ENCODE measurements at regions not wholly inside any gene's neighbourhood (a gene's known extent, or its start where the extent isn't known, plus 50 kb on each side); places are given as distances from the start of the nearest gene placed in this dataset.

DNA sequence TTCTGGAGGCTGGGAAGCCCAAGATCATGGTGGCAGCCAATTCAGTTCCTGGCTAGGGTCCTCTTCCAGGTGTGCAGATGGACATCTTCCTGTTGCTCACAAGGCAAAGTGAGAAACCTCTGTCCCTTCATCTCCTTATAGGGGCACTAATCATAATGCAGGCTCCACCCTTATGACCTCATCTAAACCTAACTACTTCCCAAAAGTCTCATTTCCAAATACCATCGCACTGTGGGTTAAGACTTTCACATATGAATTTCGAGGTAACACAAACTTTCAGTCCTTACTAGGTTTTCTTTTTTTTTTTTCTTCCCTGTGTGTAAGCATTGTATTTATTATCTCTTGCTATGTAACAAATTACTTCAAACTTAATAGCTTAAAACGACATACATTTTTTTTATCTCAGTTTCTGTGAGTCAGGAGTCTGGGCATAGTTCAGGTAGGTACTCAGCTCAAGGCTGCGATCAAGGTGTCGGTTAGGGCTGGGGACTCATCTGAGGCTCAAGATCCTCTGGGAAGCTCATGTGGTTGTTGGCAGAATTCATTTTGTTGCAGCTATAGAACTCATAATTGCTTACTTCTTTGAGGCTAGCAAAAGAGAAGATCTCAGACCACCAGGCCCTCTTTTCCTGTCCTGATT, 204.7 kb upstream of the STK26 start:
- no peak for DNase-seq
- Histone ChIP-seq H3K36me3 (ENCODE audit: control insufficient read depth, insufficient read depth, low read length) (no peaks in the 10 kb centered on the region), H3K9me3 (ENCODE audit: control insufficient read depth, low read length) (no peaks in the 10 kb centered on the region), H3K4me1 (ENCODE audit: control insufficient read depth, insufficient read depth, low read length, poor library complexity, severe bottlenecking) (peaks cover 2% of the 10 kb centered on the region), H3K4me3 (ENCODE audit: insufficient read depth, low read depth, low read length, poor library complexity, severe bottlenecking) (no peak overlapping the region), H3K27ac (ENCODE audit: insufficient read depth, low read length, poor library complexity, severe bottlenecking) (no peak overlapping the region), H3K27me3 (replicated peaks; ENCODE audit: control insufficient read depth, insufficient read depth, low read length, poor library complexity, severe bottlenecking) (no peaks in the 10 kb centered on the region)

DNA sequence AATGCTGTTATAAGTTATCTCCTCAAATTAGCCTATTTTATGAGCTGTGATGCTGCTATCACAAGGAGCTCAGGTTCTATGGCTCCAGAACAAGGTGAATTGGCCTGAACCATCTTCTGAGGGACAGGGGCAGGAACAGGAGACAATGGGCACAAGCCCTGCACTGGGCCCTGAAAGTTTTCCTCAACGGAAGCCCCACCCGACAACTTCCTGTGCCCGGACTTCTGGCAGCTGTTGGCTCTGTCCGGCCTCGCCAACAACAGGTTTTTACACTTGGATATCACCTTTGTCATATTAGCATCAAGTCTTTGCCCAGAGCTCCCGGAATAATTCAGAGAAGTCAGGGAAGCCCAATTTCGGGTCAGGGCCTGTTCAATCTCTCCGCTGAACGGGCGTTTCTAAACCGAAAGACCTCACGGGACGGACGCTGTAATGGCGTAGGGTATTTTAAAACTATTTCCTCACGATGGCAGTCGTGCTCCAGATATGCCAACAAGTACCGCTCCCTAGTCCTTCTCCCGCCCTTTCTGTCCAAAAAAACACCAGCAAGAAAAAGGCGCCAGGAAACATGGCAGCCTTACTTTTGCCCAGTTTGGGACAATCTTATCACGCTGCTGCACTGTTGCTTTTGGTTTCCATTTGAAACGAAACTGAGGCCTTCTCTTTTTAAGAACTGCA, 201.0 kb upstream of the STK26 start:
- H3K9me3 ChIP-seq (ENCODE audit: control insufficient read depth, low read length), result no peaks in the 10 kb centered on the region
- peaks cover 2% of the 10 kb centered on the region for H3K4me1 ChIP-seq (ENCODE audit: control insufficient read depth, insufficient read depth, low read length, poor library complexity, severe bottlenecking)
- H3K4me3 ChIP-seq (ENCODE audit: insufficient read depth, low read depth, low read length, poor library complexity, severe bottlenecking), result peak overlapping the region; percentile 39
- no peak overlapping the region for H3K27ac ChIP-seq (ENCODE audit: insufficient read depth, low read length, poor library complexity, severe bottlenecking)
- no peaks in the 10 kb centered on the region for H3K36me3 ChIP-seq (ENCODE audit: control insufficient read depth, insufficient read depth, low read length)
- no peaks in the 10 kb centered on the region for H3K27me3 ChIP-seq (replicated peaks; ENCODE audit: control insufficient read depth, insufficient read depth, low read length, poor library complexity, severe bottlenecking)
- peak in 1 of 3 donors; percentile 75 for DNase-seq

DNA sequence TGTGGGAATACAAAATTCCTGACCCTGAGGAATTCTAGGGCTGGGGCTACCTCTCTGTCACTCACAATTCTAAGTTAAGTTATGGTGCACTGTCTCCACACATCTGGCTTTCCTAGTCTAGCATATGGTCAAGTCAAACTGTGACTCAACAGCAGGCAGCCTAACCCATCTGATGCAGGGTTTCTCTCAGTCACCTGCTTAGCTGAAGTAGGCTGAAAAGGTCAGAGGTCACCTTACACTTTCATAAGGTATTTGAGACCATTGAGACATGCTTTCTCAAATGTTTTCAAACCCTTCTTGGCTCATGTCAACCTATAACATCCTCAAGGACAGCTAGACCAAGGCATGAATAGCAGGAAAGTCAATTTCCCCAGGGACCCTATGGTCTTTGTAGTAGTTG, 196.5 kb upstream of the STK26 start:
- DNase-seq, result no peak
- peaks cover 2% of the 10 kb centered on the region for H3K4me1 ChIP-seq (ENCODE audit: control insufficient read depth, insufficient read depth, low read length, poor library complexity, severe bottlenecking)
- no peaks in the 10 kb centered on the region for H3K27me3 ChIP-seq (replicated peaks; ENCODE audit: control insufficient read depth, insufficient read depth, low read length, poor library complexity, severe bottlenecking)
- no peaks in the 10 kb centered on the region for H3K9me3 ChIP-seq (ENCODE audit: control insufficient read depth, low read length)
- H3K4me3 ChIP-seq (ENCODE audit: insufficient read depth, low read depth, low read length, poor library complexity, severe bottlenecking), result no peak overlapping the region
- H3K27ac ChIP-seq (ENCODE audit: insufficient read depth, low read length, poor library complexity, severe bottlenecking), result no peak overlapping the region
- no peaks in the 10 kb centered on the region for H3K36me3 ChIP-seq (ENCODE audit: control insufficient read depth, insufficient read depth, low read length)

DNA sequence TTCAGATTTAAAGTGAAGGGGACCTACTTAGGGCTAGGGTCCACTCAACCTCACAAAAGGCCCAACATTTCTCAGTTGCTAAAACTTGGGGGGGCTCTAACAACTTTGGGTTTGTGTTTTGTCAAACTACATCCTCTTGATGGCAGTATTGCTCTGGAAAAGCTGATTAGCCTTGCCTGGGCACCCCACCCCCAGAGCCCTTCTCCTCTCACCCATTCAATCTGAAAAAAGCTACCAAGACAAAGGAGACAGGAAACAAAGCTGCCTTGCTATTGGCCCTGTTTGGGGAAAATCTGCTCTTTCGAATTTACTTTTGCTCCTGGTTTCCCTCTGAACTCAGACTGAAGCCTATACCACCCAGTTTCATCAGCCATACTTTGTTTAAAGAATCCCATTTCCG, 195.2 kb upstream of the STK26 start:
- Histone ChIP-seq H3K9me3 (ENCODE audit: control insufficient read depth, low read length) (no peaks in the 10 kb centered on the region), H3K27me3 (replicated peaks; ENCODE audit: control insufficient read depth, insufficient read depth, low read length, poor library complexity, severe bottlenecking) (no peaks in the 10 kb centered on the region), H3K4me3 (ENCODE audit: insufficient read depth, low read depth, low read length, poor library complexity, severe bottlenecking) (no peak overlapping the region), H3K36me3 (ENCODE audit: control insufficient read depth, insufficient read depth, low read length) (no peaks in the 10 kb centered on the region), H3K4me1 (ENCODE audit: control insufficient read depth, insufficient read depth, low read length, poor library complexity, severe bottlenecking) (no peaks in the 10 kb centered on the region), H3K27ac (ENCODE audit: insufficient read depth, low read length, poor library complexity, severe bottlenecking) (no peak overlapping the region)
- DNase-seq, result no peak

DNA sequence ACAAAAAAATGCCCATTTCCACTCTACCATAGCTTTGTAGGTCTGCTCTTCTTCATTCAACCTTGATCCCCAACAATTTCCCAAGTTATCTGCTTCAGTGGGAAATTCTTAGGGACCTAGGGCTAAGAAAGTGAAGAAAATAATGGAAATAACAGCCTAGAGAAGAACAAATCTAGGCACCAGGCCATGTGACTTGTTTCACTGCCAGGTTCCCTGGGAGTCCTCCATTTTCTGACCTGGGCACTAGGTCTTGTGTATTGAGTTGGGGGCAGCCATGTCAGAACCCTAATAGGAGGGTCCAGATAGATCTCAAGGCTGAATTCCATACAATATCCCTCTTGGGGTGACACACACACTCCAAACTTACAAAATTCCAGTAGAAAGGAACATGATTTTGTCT, 194.6 kb upstream of the STK26 start:
- no peaks in the 10 kb centered on the region for H3K27me3 ChIP-seq (replicated peaks; ENCODE audit: control insufficient read depth, insufficient read depth, low read length, poor library complexity, severe bottlenecking)
- no peaks in the 10 kb centered on the region for H3K36me3 ChIP-seq (ENCODE audit: control insufficient read depth, insufficient read depth, low read length)
- no peak overlapping the region for H3K4me3 ChIP-seq (ENCODE audit: insufficient read depth, low read depth, low read length, poor library complexity, severe bottlenecking)
- no peak for DNase-seq
- H3K4me1 ChIP-seq (ENCODE audit: control insufficient read depth, insufficient read depth, low read length, poor library complexity, severe bottlenecking), result no peaks in the 10 kb centered on the region
- H3K9me3 ChIP-seq (ENCODE audit: control insufficient read depth, low read length), result no peaks in the 10 kb centered on the region
- H3K27ac ChIP-seq (ENCODE audit: insufficient read depth, low read length, poor library complexity, severe bottlenecking), result no peak overlapping the region

DNA sequence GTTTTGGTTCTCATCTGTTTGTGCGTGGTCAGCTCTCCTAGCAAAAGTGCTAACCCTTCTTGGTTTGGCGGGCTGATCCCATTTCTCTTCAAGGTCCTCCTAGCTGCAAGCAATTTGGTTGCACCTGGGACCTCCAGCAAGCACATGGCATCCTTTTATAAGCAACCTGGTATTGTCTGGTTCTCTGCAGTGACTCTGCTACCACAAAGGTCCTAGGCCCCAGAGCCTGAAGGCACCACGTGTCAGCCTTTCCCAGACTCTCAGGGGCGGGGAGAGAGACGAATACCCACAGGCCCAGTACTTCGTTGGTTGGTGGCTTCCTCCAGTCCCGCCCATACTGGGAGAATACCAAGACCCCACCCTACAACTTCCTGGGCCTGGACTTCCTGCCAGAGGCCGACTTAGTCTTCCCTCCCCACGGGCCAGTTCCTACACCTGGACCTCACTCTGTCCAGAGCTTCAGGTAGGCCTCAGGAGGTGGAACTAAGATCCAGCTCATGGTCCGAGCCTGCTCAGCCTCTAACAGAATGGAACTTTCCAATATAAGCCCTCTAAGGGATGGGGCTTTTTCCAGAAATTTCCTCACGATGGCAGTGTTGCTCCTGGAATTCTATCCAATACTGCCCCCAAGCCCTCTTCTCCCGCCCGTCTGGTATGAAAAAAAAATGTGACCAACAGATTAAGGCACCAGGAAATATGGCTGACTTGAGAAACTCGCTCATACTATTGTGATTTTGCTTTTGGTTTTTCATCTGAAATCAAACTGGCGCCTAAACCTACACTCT, 192.5 kb upstream of the STK26 start:
- Histone ChIP-seq H3K9me3 (ENCODE audit: control insufficient read depth, low read length) (no peaks in the 10 kb centered on the region), H3K4me3 (ENCODE audit: insufficient read depth, low read depth, low read length, poor library complexity, severe bottlenecking) (no peak overlapping the region), H3K27me3 (replicated peaks; ENCODE audit: control insufficient read depth, insufficient read depth, low read length, poor library complexity, severe bottlenecking) (no peaks in the 10 kb centered on the region), H3K27ac (ENCODE audit: insufficient read depth, low read length, poor library complexity, severe bottlenecking) (peak overlapping the region; percentile 29), H3K36me3 (ENCODE audit: control insufficient read depth, insufficient read depth, low read length) (no peaks in the 10 kb centered on the region), H3K4me1 (ENCODE audit: control insufficient read depth, insufficient read depth, low read length, poor library complexity, severe bottlenecking) (no peaks in the 10 kb centered on the region)
- DNase-seq, result peak in 2 of 3 donors; percentile 43

DNA sequence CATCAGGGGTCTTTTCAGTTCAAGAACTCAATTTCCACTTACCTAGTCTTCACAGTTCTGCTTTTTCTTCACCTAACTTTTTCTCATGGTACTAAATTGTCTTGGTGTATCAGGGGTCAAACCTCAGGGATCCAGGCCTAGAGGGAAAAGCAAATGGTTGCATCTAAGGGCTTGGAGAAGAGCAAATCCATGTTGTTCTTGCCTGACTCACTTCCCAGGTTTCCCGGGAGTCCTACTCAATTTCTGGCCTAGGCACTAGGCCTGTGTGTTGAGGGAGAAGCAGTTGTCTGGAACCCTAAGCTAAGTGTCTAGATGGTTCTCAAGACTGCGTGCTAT, 191.9 kb upstream of the STK26 start:
- H3K4me1 ChIP-seq (ENCODE audit: control insufficient read depth, insufficient read depth, low read length, poor library complexity, severe bottlenecking), result no peaks in the 10 kb centered on the region
- no peak for DNase-seq
- H3K27ac ChIP-seq (ENCODE audit: insufficient read depth, low read length, poor library complexity, severe bottlenecking), result no peak overlapping the region
- no peaks in the 10 kb centered on the region for H3K27me3 ChIP-seq (replicated peaks; ENCODE audit: control insufficient read depth, insufficient read depth, low read length, poor library complexity, severe bottlenecking)
- no peaks in the 10 kb centered on the region for H3K36me3 ChIP-seq (ENCODE audit: control insufficient read depth, insufficient read depth, low read length)
- no peak overlapping the region for H3K4me3 ChIP-seq (ENCODE audit: insufficient read depth, low read depth, low read length, poor library complexity, severe bottlenecking)
- H3K9me3 ChIP-seq (ENCODE audit: control insufficient read depth, low read length), result no peaks in the 10 kb centered on the region

DNA sequence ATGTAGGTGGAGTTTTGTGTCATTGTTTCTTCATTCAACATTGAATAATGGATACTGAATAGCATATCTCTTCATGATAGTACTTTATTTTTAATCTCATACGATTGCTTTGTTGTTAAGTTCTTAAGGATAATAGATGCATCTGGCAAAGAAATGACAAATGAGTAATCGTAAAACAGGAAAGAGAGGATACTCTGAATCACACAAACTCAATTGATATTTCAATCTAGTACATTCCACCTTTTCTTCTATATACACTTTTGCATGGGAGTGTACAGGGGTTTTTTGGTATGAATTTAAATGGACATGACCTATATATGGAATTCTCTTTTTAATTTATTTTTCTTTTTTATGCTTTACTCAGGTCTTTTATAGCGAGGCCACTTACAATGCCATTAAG, 186.9 kb upstream of the STK26 start:
- H3K36me3 ChIP-seq (ENCODE audit: control insufficient read depth, insufficient read depth, low read length), result no peaks in the 10 kb centered on the region
- no peak overlapping the region for H3K4me3 ChIP-seq (ENCODE audit: insufficient read depth, low read depth, low read length, poor library complexity, severe bottlenecking)
- DNase-seq, result no peak
- no peak overlapping the region for H3K27ac ChIP-seq (ENCODE audit: insufficient read depth, low read length, poor library complexity, severe bottlenecking)
- peaks cover 2% of the 10 kb centered on the region for H3K4me1 ChIP-seq (ENCODE audit: control insufficient read depth, insufficient read depth, low read length, poor library complexity, severe bottlenecking)
- H3K27me3 ChIP-seq (replicated peaks; ENCODE audit: control insufficient read depth, insufficient read depth, low read length, poor library complexity, severe bottlenecking), result no peaks in the 10 kb centered on the region
- no peaks in the 10 kb centered on the region for H3K9me3 ChIP-seq (ENCODE audit: control insufficient read depth, low read length)

DNA sequence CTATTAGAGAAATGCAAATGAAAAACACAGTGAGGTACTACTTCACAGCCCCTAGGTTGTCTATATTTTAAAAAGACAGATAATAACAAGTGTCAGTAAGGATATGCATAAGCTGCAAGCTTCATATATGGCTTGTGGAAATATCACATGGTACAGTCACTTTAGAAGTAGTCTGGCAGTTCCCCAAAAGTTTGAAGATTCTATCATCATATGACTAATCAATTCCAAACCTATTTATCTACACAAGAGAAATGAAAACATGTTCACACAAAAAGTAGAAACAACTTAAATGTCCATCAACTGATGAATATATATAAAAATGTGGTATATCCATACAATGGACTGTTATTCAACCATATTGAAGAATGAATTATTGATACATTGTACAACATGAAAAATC, 185.8 kb upstream of the STK26 start:
- H3K4me1 ChIP-seq (ENCODE audit: control insufficient read depth, insufficient read depth, low read length, poor library complexity, severe bottlenecking), result peaks cover 6% of the 10 kb centered on the region
- H3K36me3 ChIP-seq (ENCODE audit: control insufficient read depth, insufficient read depth, low read length), result no peaks in the 10 kb centered on the region
- no peaks in the 10 kb centered on the region for H3K27me3 ChIP-seq (replicated peaks; ENCODE audit: control insufficient read depth, insufficient read depth, low read length, poor library complexity, severe bottlenecking)
- no peaks in the 10 kb centered on the region for H3K9me3 ChIP-seq (ENCODE audit: control insufficient read depth, low read length)
- no peak overlapping the region for H3K27ac ChIP-seq (ENCODE audit: insufficient read depth, low read length, poor library complexity, severe bottlenecking)
- no peak overlapping the region for H3K4me3 ChIP-seq (ENCODE audit: insufficient read depth, low read depth, low read length, poor library complexity, severe bottlenecking)
- no peak for DNase-seq

DNA sequence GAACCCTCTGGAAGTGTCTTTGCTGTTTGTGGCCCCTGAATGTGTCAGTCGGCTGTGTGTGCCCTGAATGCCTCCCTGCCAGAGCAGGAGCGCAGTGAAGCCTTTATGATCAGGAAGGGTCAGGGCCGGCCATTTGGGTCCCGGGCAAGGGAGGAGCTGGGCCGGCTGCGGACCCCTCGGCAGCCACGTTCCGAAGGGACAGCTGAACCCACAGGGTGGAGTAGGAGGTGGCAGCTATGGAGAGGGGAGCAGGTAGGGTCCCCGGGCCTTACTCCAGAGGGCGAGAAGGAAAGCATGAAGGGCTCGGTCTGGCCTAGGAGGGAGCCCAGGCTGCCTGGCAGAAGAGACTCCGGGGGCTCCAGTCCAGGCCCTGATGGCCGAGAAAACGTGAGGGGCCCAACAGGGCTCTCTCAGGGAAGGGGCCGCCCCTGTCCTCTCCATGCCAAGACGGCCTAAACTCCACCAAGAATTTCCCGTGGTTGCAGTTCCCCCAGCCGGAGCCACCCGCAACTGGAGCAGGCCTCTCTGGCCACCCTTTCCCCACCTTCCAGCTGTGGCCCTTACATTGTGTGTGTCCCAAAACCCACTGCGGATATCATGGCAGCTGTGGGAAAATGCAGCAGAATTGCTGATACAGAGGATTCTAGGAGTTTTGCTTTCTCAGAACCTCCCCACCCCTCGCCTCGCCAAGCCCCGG, 182.2 kb upstream of the STK26 start:
- H3K27ac ChIP-seq (ENCODE audit: insufficient read depth, low read length, poor library complexity, severe bottlenecking), result no peak overlapping the region
- H3K9me3 ChIP-seq (ENCODE audit: control insufficient read depth, low read length), result no peaks in the 10 kb centered on the region
- DNase-seq, result no peak
- no peaks in the 10 kb centered on the region for H3K27me3 ChIP-seq (replicated peaks; ENCODE audit: control insufficient read depth, insufficient read depth, low read length, poor library complexity, severe bottlenecking)
- no peaks in the 10 kb centered on the region for H3K36me3 ChIP-seq (ENCODE audit: control insufficient read depth, insufficient read depth, low read length)
- H3K4me3 ChIP-seq (ENCODE audit: insufficient read depth, low read depth, low read length, poor library complexity, severe bottlenecking), result no peak overlapping the region
- peaks cover 6% of the 10 kb centered on the region for H3K4me1 ChIP-seq (ENCODE audit: control insufficient read depth, insufficient read depth, low read length, poor library complexity, severe bottlenecking)
